ENCODE measurements at regions not wholly inside any gene's neighbourhood (a gene's known extent, or its start where the extent isn't known, plus 50 kb on each side); places are given as distances from the start of the nearest gene placed in this dataset.

DNA sequence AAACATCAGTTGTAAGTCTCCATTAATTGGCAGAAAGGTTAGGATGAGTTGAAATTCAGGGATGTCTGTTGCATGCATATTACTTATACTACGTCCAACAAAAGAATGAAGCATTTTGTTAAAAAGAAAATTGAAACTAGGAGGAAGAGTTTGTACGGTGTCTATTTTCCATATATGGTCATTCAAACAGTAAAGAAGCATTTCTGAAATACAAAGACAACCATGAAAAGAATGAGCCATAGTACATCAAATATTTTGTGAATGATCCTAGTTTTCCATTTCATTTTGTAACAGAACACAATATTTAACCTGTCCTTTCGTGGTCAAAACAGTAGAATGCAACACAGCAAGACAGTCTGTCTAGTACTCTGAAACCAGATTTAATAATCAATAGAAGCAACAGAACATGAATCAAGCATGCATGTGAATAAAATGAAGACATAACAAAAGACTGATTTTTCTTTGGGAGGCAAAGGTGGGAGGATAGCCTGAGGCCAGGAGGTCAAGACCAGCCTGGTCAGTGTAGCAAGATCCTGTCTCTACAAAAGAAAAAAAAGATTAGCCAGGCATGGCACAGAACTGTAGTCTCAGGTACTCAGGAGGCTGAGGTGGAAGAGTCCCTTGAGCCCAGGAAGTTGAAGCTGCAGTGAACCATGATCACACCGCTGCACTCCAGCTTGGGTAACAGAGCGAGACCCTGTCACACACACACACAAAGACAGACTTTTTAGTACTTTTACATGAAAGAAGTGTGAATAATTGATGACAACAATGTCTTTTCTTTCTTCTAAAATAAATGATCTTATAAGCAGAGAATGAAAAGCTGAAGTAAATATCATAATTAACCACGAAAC lies 156.0 kb downstream of the LRIG3 start:
- TF ChIP-seq, protein P1, sequence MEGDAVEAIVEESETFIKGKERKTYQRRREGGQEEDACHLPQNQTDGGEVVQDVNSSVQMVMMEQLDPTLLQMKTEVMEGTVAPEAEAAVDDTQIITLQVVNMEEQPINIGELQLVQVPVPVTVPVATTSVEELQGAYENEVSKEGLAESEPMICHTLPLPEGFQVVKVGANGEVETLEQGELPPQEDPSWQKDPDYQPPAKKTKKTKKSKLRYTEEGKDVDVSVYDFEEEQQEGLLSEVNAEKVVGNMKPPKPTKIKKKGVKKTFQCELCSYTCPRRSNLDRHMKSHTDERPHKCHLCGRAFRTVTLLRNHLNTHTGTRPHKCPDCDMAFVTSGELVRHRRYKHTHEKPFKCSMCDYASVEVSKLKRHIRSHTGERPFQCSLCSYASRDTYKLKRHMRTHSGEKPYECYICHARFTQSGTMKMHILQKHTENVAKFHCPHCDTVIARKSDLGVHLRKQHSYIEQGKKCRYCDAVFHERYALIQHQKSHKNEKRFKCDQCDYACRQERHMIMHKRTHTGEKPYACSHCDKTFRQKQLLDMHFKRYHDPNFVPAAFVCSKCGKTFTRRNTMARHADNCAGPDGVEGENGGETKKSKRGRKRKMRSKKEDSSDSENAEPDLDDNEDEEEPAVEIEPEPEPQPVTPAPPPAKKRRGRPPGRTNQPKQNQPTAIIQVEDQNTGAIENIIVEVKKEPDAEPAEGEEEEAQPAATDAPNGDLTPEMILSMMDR (IDR thresholded peaks at IDR 0.05), result no peak
- no peak for TF ChIP-seq ZFX (IDR thresholded peaks at IDR 0.05; ENCODE audit: borderline replicate concordance)
- H3K27ac ChIP-seq, result no peak overlapping the region; the same call in 1 of the 2 replicates

- H3K27ac ChIP-seq, result peak overlapping the region; percentile 79
- no peak for TF ChIP-seq ZFX (IDR thresholded peaks at IDR 0.05; ENCODE audit: borderline replicate concordance)
- TF ChIP-seq, protein P1 (IDR thresholded peaks at IDR 0.05), result no peak
Observed at GRCh38 chr12:58765076-58765475, 155.2 kb downstream of the LRIG3 start.

DNA sequence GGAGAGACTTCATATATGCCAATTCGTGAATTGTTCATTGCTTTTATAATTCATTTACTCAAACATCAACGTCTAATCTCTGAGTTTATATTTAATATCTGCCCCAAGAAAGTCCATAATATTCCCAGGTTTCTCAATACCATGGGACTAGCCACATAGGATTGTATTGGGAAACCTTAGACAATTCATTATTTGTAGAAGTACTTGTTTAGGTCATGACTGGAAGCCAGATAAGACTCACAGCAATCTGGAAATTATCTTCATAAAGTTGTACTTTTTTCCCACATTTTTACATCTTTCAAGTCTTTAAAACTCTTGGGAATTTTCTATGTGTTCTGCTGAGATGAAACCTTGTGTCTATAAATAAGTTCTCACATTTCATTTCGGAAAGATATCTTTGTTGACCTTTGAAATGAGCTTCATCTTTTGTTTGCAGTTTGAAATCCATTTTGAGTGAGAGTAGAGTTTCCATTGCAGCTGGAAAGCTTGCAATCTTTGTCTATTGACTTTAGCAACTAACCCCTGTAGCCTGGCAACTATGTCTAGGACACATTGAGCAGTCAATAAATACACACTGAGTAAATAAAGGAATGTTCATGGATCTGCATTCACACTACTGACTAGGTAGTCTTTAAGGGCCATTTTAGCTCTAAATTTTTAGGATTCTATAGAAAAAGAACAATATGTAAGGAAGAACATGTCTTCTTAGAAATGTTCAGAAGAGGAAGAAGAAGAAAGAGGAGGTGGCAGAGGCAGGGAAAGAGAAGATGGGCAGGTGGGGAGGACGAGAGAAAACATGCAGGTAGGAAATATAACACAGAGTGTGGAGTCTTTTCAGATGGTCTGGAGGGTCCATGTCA lies 154.4 kb downstream of the LRIG3 start:
- peak overlapping the region; percentile 79 for H3K27ac ChIP-seq
- TF ChIP-seq ZFX (IDR thresholded peaks at IDR 0.05; ENCODE audit: borderline replicate concordance), result no peak
- TF ChIP-seq, protein P1 (IDR thresholded peaks at IDR 0.05), result no peak

GRCh38 chr12:58766513-58766870 lies 153.8 kb downstream of the LRIG3 start:
- peak overlapping the region; percentile 79 for H3K27ac ChIP-seq
- no peak for TF ChIP-seq ZFX (IDR thresholded peaks at IDR 0.05; ENCODE audit: borderline replicate concordance)

GRCh38 chr12:58767496-58767895 lies 152.8 kb downstream of the LRIG3 start:
- no peak for TF ChIP-seq ZFX (IDR thresholded peaks at IDR 0.05; ENCODE audit: borderline replicate concordance)
- TF ChIP-seq, protein P1 (IDR thresholded peaks at IDR 0.05), result no peak
- H3K27ac ChIP-seq, result no peak overlapping the region

DNA sequence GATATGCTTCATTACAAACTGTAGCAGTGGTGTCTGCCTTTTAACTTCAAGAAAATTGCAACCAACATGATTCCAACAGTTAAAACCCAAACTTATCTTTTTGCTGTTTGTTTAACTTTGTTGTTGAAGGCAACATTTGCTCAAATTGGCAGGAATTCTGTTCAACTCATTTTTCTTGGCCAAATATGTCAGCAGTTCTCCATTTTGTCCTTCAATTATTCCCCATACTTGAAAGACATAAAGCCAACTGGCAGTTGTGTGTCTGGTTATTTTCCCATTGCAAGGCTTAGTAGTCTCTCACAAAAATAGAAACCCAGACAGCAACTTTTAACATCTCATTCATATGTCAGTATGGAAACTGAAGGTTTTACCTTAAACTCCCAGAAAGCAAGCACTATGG lies 146.3 kb downstream of the LRIG3 start:
- no peak overlapping the region for H3K27ac ChIP-seq
- TF ChIP-seq, protein P1 (IDR thresholded peaks at IDR 0.05), result no peak

DNA sequence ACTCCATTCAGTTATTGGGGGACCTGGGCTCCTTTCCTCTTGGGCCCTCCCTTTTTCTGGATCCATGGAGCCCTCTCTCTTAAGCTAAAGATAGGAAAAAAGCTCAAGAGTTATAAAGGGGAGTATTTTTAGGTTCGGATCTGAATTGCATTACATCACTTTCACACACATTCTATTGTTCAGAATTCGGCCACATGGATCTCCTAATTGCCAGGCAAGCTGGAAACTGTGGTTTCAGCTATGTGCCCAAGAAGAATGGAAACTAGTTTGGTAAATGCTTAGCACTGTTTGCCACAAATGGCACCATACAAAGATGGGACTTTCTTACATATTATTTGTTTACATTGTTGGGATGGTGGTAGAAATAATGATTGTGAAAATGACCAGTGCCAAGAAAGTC lies 145.6 kb downstream of the LRIG3 start:
- no peak for TF ChIP-seq ZFX (IDR thresholded peaks at IDR 0.05; ENCODE audit: borderline replicate concordance)
- TF ChIP-seq, protein P1 (IDR thresholded peaks at IDR 0.05), result no peak
- H3K27ac ChIP-seq, result no peak overlapping the region
